Globus pallidus (tissue), 1 donor: ENCODE measurements at regions not wholly inside any gene's neighbourhood (a gene's known extent, or its start where the extent isn't known, plus 50 kb on each side); places are given as distances from the start of the nearest gene placed in this dataset.
"Not testable (repeated sequence)": the region's sequence is repeated elsewhere in the genome, so short reads cannot be mapped to it uniquely, and the experiment has no call there.

ENCODE experiments used
- DNase-seq: peaks from one replicate; pipeline ENCODE4 v3.0.0-alpha.2; 2015; ENCODE audit warnings: low spot score

GRCh38 chr10:33899578-33900531 lies 565.4 kb upstream of the NRP1 start:
- DNase-seq = no peak

GRCh38 chr10:33897291-33897752 lies 562.9 kb upstream of the NRP1 start:
- no peak for DNase-seq

- DNase-seq = no peak
Measured at GRCh38 chr10:33893506-33893905, 559.0 kb upstream of the NRP1 start.

DNA sequence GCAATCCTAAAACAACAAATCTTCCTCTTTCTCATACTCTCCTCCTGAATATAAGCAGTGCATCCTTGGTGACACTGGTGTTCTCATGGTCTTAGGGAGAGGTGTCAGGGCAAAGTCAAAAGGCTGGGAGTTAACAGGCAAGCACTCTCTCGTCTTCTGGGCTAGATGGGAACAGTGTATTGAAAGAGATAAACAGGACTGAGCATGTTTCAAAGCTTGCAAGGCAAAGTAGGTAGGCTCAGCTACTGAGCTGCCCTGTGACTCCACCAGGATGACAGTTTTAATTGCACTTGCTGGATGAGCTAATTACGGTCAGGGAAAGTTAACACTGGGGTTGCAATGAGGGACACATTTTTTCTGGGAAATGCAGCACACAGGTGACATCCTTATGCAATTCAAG lies 554.9 kb upstream of the NRP1 start:
- no peak for DNase-seq

DNA sequence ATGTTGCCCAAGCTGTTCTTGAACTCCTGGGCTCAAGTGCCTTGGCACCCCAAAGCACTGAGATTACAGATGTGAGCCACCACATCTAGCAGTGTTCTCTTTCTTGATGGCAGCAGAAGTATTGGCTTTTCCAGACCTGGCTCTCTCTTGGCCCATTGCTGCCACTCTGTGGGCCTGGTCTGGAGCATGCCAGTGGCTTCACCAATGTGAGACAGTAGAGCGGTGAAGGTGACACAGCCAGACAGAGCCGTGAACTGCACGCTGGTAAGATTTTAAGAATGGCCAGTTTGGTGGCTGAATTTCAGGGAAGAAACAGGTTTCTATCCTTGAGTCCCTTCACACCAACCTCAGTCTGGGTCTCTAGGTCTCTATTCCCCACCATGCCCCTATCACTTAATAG lies 552.7 kb upstream of the NRP1 start:
- DNase-seq = no peak

DNA sequence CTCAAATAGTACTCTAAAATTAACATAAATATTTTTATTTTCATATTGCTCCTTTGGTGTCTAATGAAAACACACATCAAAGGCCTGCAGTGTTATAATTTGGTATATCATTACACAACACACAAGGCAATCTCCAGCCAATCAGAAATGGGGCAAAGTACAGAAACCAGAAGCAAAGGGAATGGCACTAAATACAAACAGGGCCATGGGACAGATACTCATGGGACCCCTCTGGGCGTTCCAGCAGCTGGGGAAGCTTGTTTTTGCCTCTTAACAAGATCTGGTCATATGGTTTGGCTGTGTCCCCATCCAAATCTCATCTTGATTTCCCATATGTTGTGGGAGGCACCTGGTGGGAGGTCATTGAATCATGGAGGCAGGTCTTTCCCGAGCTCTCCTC lies 551.8 kb upstream of the NRP1 start:
- no peak for DNase-seq

GRCh38 chr10:33884604-33885003 lies 550.1 kb upstream of the NRP1 start:
- DNase-seq = no peak

GRCh38 chr10:33883881-33884280 lies 549.4 kb upstream of the NRP1 start:
- DNase-seq = no peak

DNA sequence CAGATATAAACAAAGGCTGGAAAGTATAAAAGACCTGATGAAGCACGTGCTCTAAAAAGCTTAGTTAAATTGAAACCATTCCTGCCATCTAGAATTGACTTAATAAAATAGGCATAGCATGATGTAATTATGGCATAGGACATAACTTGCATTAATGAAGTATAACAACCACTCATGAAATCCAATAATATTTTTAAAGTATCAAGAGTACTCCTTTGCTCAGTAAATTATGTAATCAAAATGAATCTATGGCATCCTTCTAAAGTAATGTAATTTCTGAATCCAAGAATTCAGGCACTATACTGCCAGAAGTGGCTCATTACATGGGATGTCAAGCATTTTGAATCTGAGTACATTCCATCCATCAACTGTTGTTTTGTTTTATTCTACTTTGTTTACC lies 548.5 kb upstream of the NRP1 start:
- no peak for DNase-seq

GRCh38 chr10:33880291-33880690 lies 545.8 kb upstream of the NRP1 start:
- no peak for DNase-seq

GRCh38 chr10:33878238-33878786 lies 543.8 kb upstream of the NRP1 start:
- no peak for DNase-seq

GRCh38 chr10:33876584-33877400 lies 542.3 kb upstream of the NRP1 start:
- DNase-seq = no peak

DNA sequence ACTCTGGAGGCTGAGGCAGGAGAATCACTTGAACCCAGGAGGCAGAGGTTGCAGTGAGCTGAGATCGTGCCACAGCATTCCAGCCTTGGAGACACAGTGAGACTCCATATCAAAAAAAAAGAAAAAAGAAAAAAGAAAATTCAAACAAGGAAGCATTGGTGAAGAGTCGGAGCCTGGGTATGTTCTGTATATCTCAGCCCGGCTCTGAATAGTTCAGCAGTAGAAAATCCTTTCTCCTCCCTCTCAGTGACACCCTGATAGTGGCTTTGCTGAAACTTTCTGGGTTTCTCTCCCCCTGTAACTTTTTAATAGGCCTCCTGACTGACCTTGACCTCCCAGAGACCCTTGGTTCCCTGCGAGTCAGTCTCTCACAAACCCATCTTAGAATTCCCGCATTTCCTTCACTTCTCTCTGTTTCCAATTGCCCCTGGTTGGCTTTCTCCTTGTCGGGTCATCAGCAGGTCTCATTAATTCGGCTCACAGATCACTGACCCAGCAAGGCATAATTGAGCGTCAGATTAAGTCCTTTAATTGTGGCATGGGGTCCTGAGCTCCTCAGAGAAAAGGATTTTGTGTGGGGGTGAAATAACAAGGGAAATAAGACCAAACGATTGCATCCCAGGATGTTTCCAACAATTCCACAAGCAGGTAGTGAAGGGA lies 541.6 kb upstream of the NRP1 start:
- DNase-seq = no peak

GRCh38 chr10:33871061-33871956 lies 536.8 kb upstream of the NRP1 start:
- no peak for DNase-seq

- no peak for DNase-seq
Measured at GRCh38 chr10:33869481-33869880, 535.0 kb upstream of the NRP1 start.

- no peak for DNase-seq
Measured at GRCh38 chr10:33869028-33869427, 534.6 kb upstream of the NRP1 start.

DNA sequence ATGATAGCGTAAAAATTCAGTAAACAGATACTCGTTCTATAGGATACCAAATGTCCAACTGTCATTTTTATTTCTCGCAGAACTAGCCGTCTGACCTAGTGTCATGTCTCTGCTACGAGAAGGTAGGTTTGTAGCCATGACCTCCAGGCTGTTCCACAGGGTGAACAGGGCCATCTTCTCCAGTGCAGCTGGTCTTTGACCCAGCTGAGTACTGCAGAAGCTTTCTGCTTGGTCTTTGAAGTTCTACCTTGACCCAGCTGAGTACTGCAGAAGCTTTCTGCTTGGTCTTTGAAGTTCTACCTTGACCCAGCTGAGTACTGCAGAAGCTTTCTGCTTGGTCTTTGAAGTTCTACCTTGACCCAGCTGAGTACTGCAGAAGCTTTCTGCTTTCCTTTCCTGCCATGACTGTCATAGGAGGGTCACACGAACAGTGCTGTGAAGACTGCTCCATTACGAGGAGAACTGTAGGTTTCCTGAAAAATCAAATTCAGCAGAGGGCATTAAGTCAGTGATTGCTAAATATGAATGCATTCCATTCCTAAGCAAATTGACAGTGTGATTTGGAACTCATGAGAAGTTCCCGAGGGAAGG lies 532.8 kb upstream of the NRP1 start:
- not testable (repeated sequence) for DNase-seq

- DNase-seq = no peak
Measured at GRCh38 chr10:33863352-33863751, 528.9 kb upstream of the NRP1 start.

- DNase-seq = no peak
Measured at GRCh38 chr10:33862536-33863105, 528.2 kb upstream of the NRP1 start.

DNA sequence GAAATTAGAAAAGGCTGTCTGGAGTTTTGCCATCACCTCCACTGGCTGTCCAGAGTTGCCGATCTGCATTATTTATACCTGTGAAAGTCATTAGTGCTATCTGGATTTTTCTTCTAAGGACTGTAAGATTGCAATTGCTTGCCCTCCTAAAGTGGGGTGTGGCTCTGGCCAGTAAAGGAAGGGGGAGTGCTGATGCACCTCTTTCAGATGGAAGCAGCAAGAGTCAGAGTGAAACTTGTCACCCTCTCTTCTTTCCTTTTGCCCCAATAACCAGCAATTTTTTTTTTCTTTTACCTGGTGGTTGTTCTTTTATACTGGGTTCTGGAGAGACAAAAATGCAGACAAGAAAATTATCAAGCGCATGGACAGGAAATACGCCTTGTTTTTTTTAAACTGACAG lies 527.4 kb upstream of the NRP1 start:
- DNase-seq = no peak
